ENCODE measurements at regions not wholly inside any gene's neighbourhood (a gene's known extent, or its start where the extent isn't known, plus 50 kb on each side); places are given as distances from the start of the nearest gene placed in this dataset.

DNA sequence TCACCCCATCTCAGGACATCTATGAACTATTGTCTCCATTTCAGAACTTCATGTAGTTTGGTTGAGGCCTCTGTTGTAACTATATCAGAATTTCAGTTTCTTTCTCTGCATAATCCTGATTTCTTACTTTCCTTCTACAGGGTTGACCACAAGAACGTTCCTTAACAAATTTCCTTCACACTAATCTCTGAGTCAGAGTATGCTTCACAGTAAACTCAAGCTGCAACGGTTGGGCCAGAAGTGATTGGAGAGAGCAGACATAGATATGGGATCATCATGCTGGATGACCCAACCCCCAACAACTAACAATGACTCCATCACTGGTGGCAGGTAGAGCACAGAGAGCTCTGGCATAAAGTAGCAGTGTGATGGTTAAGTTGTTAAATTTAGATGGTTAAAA, 128.8 kb upstream of the OSTN start:
- WGBS, 2 donors = 77 to 85% methylated on average over 2 of the region's 2 CpGs
- no peak for TF ChIP-seq CTCF (IDR thresholded peaks at IDR 0.05; ENCODE audit: control extremely low read depth, extremely low read depth)
- no peak overlapping the region for H3K27ac ChIP-seq (ENCODE audit: low read depth in 1 of 2, low read length in 1 of 2)

GRCh38 chr3:191068946-191069813, 129.9 kb upstream of the OSTN start:
- ATAC-seq (ENCODE audit: insufficient read depth, low FRiP score) (no peak), DNase-seq (no peak)
- Histone ChIP-seq H3K27ac (ENCODE audit: low read depth in 1 of 2, low read length in 1 of 2) (no peak overlapping the region), H3K4me1 (ENCODE audit: control insufficient read depth in 5 of 5, insufficient read depth in 5 of 5, low read length in 5 of 5) (peaks cover 0 to 12% (median 0%) of the 10 kb centered on the region in 5 donors), H3K4me3 (no peak overlapping the region), H3K27me3 (ENCODE audit: control insufficient read depth in 3 of 3, insufficient read depth in 3 of 3, low read length in 2 of 3) (no peaks in the 10 kb centered on the region), H3K9me3 (ENCODE audit: control insufficient read depth in 4 of 4, insufficient read depth in 3 of 4, low read length in 3 of 4) (no peaks in the 10 kb centered on the region), H3K36me3 (ENCODE audit: control insufficient read depth in 4 of 4, insufficient read depth in 4 of 4, low read length in 4 of 4) (no peaks in the 10 kb centered on the region), H3K9ac (ENCODE audit: insufficient read depth in 1 of 2, low read length in 2 of 2) (no peak overlapping the region)
- 66 to 91% methylated on average over 5 of the region's 5 CpGs for WGBS, 2 donors
- TF ChIP-seq CTCF (IDR thresholded peaks at IDR 0.05; ENCODE audit: control extremely low read depth, extremely low read depth) = no peak

More for the DNA sequence above, 128.8 kb upstream of the OSTN start:
- Histone ChIP-seq H3K27me3 (ENCODE audit: control insufficient read depth in 3 of 3, insufficient read depth in 3 of 3, low read length in 2 of 3) (no peaks in the 10 kb centered on the region), H3K9me3 (ENCODE audit: control insufficient read depth in 4 of 4, insufficient read depth in 3 of 4, low read length in 3 of 4) (no peaks in the 10 kb centered on the region), H3K4me3 (no peak overlapping the region), H3K9ac (ENCODE audit: insufficient read depth in 1 of 2, low read length in 2 of 2) (no peak overlapping the region), H3K36me3 (ENCODE audit: control insufficient read depth in 4 of 4, insufficient read depth in 4 of 4, low read length in 4 of 4) (no peaks in the 10 kb centered on the region), H3K4me1 (ENCODE audit: control insufficient read depth in 5 of 5, insufficient read depth in 5 of 5, low read length in 5 of 5) (peaks cover 0 to 12% (median 0%) of the 10 kb centered on the region in 5 donors)
- ATAC-seq (ENCODE audit: insufficient read depth, low FRiP score) = no peak
- DNase-seq = no peak

- no peak for TF ChIP-seq CTCF (IDR thresholded peaks at IDR 0.05; ENCODE audit: control extremely low read depth, extremely low read depth)
- H3K27me3 ChIP-seq (ENCODE audit: control insufficient read depth in 3 of 3, insufficient read depth in 3 of 3, low read length in 2 of 3) = no peaks in the 10 kb centered on the region
- no peaks in the 10 kb centered on the region for H3K9me3 ChIP-seq (ENCODE audit: control insufficient read depth in 4 of 4, insufficient read depth in 3 of 4, low read length in 3 of 4)
- no peak overlapping the region for H3K27ac ChIP-seq (ENCODE audit: low read depth in 1 of 2, low read length in 1 of 2)
- 79 to 86% methylated on average over 1 of the region's 1 CpG for whole genome bisulfite sequencing, 2 donors
- peaks cover 0 to 12% (median 0%) of the 10 kb centered on the region in 5 donors for H3K4me1 ChIP-seq (ENCODE audit: control insufficient read depth in 5 of 5, insufficient read depth in 5 of 5, low read length in 5 of 5)
- H3K36me3 ChIP-seq (ENCODE audit: control insufficient read depth in 4 of 4, insufficient read depth in 4 of 4, low read length in 4 of 4) = no peaks in the 10 kb centered on the region
- DNase-seq (no peak), ATAC-seq (ENCODE audit: insufficient read depth, low FRiP score) (no peak)
- no peak overlapping the region for H3K4me3 ChIP-seq
- H3K9ac ChIP-seq (ENCODE audit: insufficient read depth in 1 of 2, low read length in 2 of 2) = no peak overlapping the region
Measured at GRCh38 chr3:191066669-191067068, 132.4 kb upstream of the OSTN start.

Measured in lung (tissue), 11 donors.